IMR-90 (cell line): ENCODE measurements at regions not wholly inside any gene's neighbourhood (a gene's known extent, or its start where the extent isn't known, plus 50 kb on each side); places are given as distances from the start of the nearest gene placed in this dataset.

ENCODE experiments used
- ATAC-seq: fragments of 200-7000 bp; cut with Tn5 transposase; 2 replicates; pipeline ENCODE4 v1.9.1; 2020; ENCODE audit warnings: low read depth, mild to moderate bottlenecking, moderate library complexity
- BruUV-seq: library from RNA; stranded (reverse); fragments of 400-500 nt; replicated peaks from 2 replicates; lab custom pipeline; 2021; lab: Mats Ljungman, UMichigan
- CTCF ChIA-PET: fragments of 300-600 bp; formaldehyde crosslinking; extraction: SDS; loops from one replicate; lab custom pipeline; 2021; ENCODE audit warnings: antibody characterized with exemption; lab: Yijun Ruan, JAX
- POLR2A ChIA-PET: fragments of 300-600 bp; sonication (Branson Sonifier 250); formaldehyde crosslinking; loops from one replicate; lab custom pipeline; 2022; ENCODE audit warnings: antibody characterized with exemption; ENCODE audit not compliant: unreplicated experiment; lab: Charles Lee
- DNase-seq: peaks from one replicate; pipeline ENCODE4 v3.0.0; 2013
- H2AFZ ChIP-seq: replicated peaks from 2 replicates; pipeline ENCODE3; 2013; ENCODE audit warnings: low read length, mild to moderate bottlenecking; ENCODE audit not compliant: poor library complexity
- H2AK5ac ChIP-seq: 2 replicates; pipeline ENCODE4 v1.6.1; 2013; ENCODE audit warnings: low read depth, low read length, inconsistent platforms
- H2AK9ac ChIP-seq: replicated peaks from 2 replicates; pipeline ENCODE3; 2013; ENCODE audit warnings: mild to moderate bottlenecking, low read depth, low read length, moderate library complexity; ENCODE audit not compliant: poor library complexity
- H2BK120ac ChIP-seq: 2 replicates; pipeline ENCODE4 v1.6.1; 2013; ENCODE audit warnings: low read depth, low read length, inconsistent platforms
- H2BK15ac ChIP-seq: 3 replicates; pipeline ENCODE4 v1.6.1; 2013; ENCODE audit warnings: low read depth, low read length, inconsistent platforms
- H2BK20ac ChIP-seq: 2 replicates; pipeline ENCODE4 v1.6.1; 2013; ENCODE audit warnings: low read depth, mild to moderate bottlenecking, inconsistent platforms, low read length, moderate library complexity
- H2BK5ac ChIP-seq: 2 replicates; pipeline ENCODE4 v1.6.1; 2013; ENCODE audit warnings: mild to moderate bottlenecking, low read depth, low read length, inconsistent platforms; ENCODE audit not compliant: poor library complexity, severe bottlenecking
- H3K14ac ChIP-seq: replicated peaks from 2 replicates; pipeline ENCODE4 v1.6.1; 2013; ENCODE audit warnings: low read depth, low read length, inconsistent platforms
- H3K18ac ChIP-seq: 2 replicates; pipeline ENCODE4 v1.6.1; 2013; ENCODE audit warnings: low read depth, low read length, control low read depth
- H3K23ac ChIP-seq: 2 replicates; pipeline ENCODE4 v1.6.1; 2013; ENCODE audit warnings: low read depth, low read length, inconsistent platforms
- H3K27ac ChIP-seq: 2 replicates; pipeline ENCODE4 v1.5.1; 2013; ENCODE audit warnings: mild to moderate bottlenecking, control low read depth, low read length; ENCODE audit not compliant: insufficient read depth
- H3K27me3 ChIP-seq: 2 replicates; pipeline ENCODE4 v1.6.1; 2013; ENCODE audit warnings: low read length; ENCODE audit not compliant: control insufficient read depth, insufficient read depth
- H3K36me3 ChIP-seq: 2 replicates; pipeline ENCODE4 v1.6.1; 2013; ENCODE audit warnings: low read length, mixed read lengths; ENCODE audit not compliant: control insufficient read depth, insufficient read depth
- H3K4ac ChIP-seq: 2 replicates; pipeline ENCODE4 v1.6.1; 2013; ENCODE audit warnings: low read depth, low read length, inconsistent platforms
- H3K4me1 ChIP-seq: 2 replicates; pipeline ENCODE4 v1.6.1; 2013; ENCODE audit warnings: low read length, mixed read lengths; ENCODE audit not compliant: control insufficient read depth, insufficient read depth
- H3K4me2 ChIP-seq: 2 replicates; pipeline ENCODE4 v1.6.1; 2013; ENCODE audit warnings: low read depth, mild to moderate bottlenecking, control low read depth, low read length, moderate library complexity
- H3K4me3 ChIP-seq: 2 replicates; pipeline ENCODE4 v1.5.1; 2013; ENCODE audit warnings: low read depth, mild to moderate bottlenecking, control low read depth, low read length, moderate library complexity; ENCODE audit not compliant: insufficient read depth
- H3K56ac ChIP-seq: 2 replicates; pipeline ENCODE4 v1.6.1; 2013; ENCODE audit warnings: low read length, inconsistent platforms; ENCODE audit not compliant: insufficient read depth; ENCODE audit errors: extremely low read depth
- H3K79me1 ChIP-seq, 2 experiments: 2 replicates each; pipeline ENCODE4 v1.6.1; 2013; ENCODE audit warnings: low read length in 2 of 2, inconsistent platforms in 1 of 2, low read depth in 1 of 2
- H3K9ac ChIP-seq: 2 replicates; pipeline ENCODE4 v1.6.1; 2013; ENCODE audit warnings: low read depth, low read length, control low read depth
- H3K9me1 ChIP-seq: 2 replicates; pipeline ENCODE4 v1.6.1; 2013; ENCODE audit warnings: low read length, inconsistent platforms; ENCODE audit not compliant: insufficient read depth
- H3K9me3 ChIP-seq: 2 replicates; pipeline ENCODE4 v1.6.1; 2013; ENCODE audit warnings: low read length; ENCODE audit not compliant: control insufficient read depth, insufficient read depth
- H4K20me1 ChIP-seq: 2 replicates; pipeline ENCODE4 v1.6.1; 2013; ENCODE audit warnings: low read length, inconsistent platforms; ENCODE audit not compliant: insufficient read depth
- H4K5ac ChIP-seq: 2 replicates; pipeline ENCODE4 v1.6.1; 2013; ENCODE audit warnings: mild to moderate bottlenecking, low read depth, low read length, control low read depth
- H4K8ac ChIP-seq, 2 experiments: 2 replicates each; pipeline ENCODE4 v1.6.1; 2013; ENCODE audit warnings: low read depth in 2 of 2, low read length in 2 of 2, control low read depth in 1 of 2, inconsistent platforms in 1 of 2
- H4K91ac ChIP-seq: 2 replicates; pipeline ENCODE4 v1.6.1; 2013; ENCODE audit warnings: low read depth, low read length, inconsistent platforms; ENCODE audit not compliant: insufficient read depth
- CEBPB ChIP-seq: IDR thresholded peaks from 2 replicates; pipeline ENCODE4 v1.6.1; 2012; ENCODE audit warnings: low read depth, low read length, improper control_type of control experiment
- CHD1 ChIP-seq: IDR thresholded peaks from 2 replicates; pipeline ENCODE4 v1.6.1; 2012; ENCODE audit warnings: low read depth, low read length, improper control_type of control experiment
- CTCF ChIP-seq: conservative IDR thresholded peaks from 2 replicates; pipeline ENCODE4 v1.5.1; 2012; ENCODE audit warnings: mild to moderate bottlenecking, low read depth, low read length, improper control_type of control experiment
- FOS ChIP-seq: fragments of 150-350 bp; IDR thresholded peaks from 2 replicates; pipeline ENCODE4 v1.6.1; 2016; ENCODE audit warnings: low read depth, low read length
- MAFK ChIP-seq: IDR thresholded peaks from 2 replicates; pipeline ENCODE4 v1.6.1; 2012; ENCODE audit warnings: low read depth, low read length, improper control_type of control experiment
- MAZ ChIP-seq: IDR thresholded peaks from 2 replicates; pipeline ENCODE4 v1.6.1; 2012; ENCODE audit warnings: low read depth, mild to moderate bottlenecking, low read length, improper control_type of control experiment, moderate library complexity, borderline replicate concordance
- MXI1 ChIP-seq: IDR thresholded peaks from 2 replicates; pipeline ENCODE4 v1.6.1; 2012; ENCODE audit warnings: low read depth, mild to moderate bottlenecking, low read length, moderate library complexity, borderline replicate concordance
- NFE2L2 ChIP-seq: fragments of 150-350 bp; IDR thresholded peaks from 2 replicates; pipeline ENCODE4 v1.6.1; 2016; ENCODE audit warnings: low read depth, mild to moderate bottlenecking, low read length
- POLR2A ChIP-seq: IDR thresholded peaks from 2 replicates; pipeline ENCODE4 v1.6.1; 2012; ENCODE audit warnings: mild to moderate bottlenecking, low read depth, low read length
- RAD21 ChIP-seq: IDR thresholded peaks from 2 replicates; pipeline ENCODE4 v1.6.1; 2012; ENCODE audit warnings: low read length, improper control_type of control experiment
- RCOR1 ChIP-seq: IDR thresholded peaks from 2 replicates; pipeline ENCODE4 v1.6.1; 2012; ENCODE audit warnings: mild to moderate bottlenecking, low read length, improper control_type of control experiment; ENCODE audit not compliant: insufficient replicate concordance
- RFX5 ChIP-seq: IDR thresholded peaks from 2 replicates; pipeline ENCODE4 v1.8.0; 2012; ENCODE audit warnings: low read depth, mild to moderate bottlenecking, low read length, moderate library complexity
- SMC3 ChIP-seq: fragments of 150-350 bp; IDR thresholded peaks from 2 replicates; pipeline ENCODE4 v1.6.1; 2016; ENCODE audit warnings: low read depth, mild to moderate bottlenecking, antibody characterized with exemption, low read length, moderate library complexity
- USF2 ChIP-seq: fragments of 150-350 bp; IDR thresholded peaks from 2 replicates; pipeline ENCODE4 v1.6.1; 2017; ENCODE audit warnings: mild to moderate bottlenecking, antibody characterized with exemption, low read length, low read depth
- WGBS, 2 experiments: methylation state at CpG; one replicate each; pipeline versions ENCODE4 v1.1.5 to v1.1.7; 2013; ENCODE audit warnings: missing lambda C conversion rate in 2 of 2; ENCODE audit not compliant: insufficient read length in 1 of 2; ENCODE audit errors: extremely low coverage in 2 of 2; 5-methylcytosine and 5-hydroxymethylcytosine counted together
- dilution Hi-C: fragments of 300-500 bp; cut with HindIII; formaldehyde crosslinking; loops from one replicate; pipeline ENCODE4 v1.14.3; 2018; ENCODE audit warnings: low sequenced_read_pairs; ENCODE audit not compliant: unreplicated experiment
- in situ Hi-C: fragments of 300-500 bp; cut with MboI; formaldehyde crosslinking; loops from 3 replicates; pipeline ENCODE4 v1.14.3; 2019; ENCODE audit warnings: low sequenced_read_pairs, inconsistent platforms, mixed read lengths
- intact Hi-C: fragments of 100-400 bp; cut with micrococcal nuclease; formaldehyde crosslinking; loops from 2 replicates; pipeline ENCODE4 v1.10.0; 2022

GRCh38 chr18:78425019-78425412 is 554.6 kb upstream of the SALL3 start:
- no peak overlapping the region for H2AFZ ChIP-seq
- DNase-seq (no peak), ATAC-seq (no peak)
- no peaks in the 10 kb centered on the region for H3K9me1 ChIP-seq
- no peak overlapping the region for H3K18ac ChIP-seq
- H3K27ac ChIP-seq = no peak overlapping the region
- H4K91ac ChIP-seq = no peak overlapping the region
- no peak overlapping the region for H2AK9ac ChIP-seq
- peaks cover 32% of the 10 kb centered on the region for H3K9me3 ChIP-seq
- no CpG with 5 or more reads among the region's 2 CpGs for WGBS, 2 experiments
- no peak overlapping the region for H3K4ac ChIP-seq
- POLR2A ChIA-PET = no interaction called here
- H3K14ac ChIP-seq = no peak overlapping the region
- H2AK5ac ChIP-seq = no peak overlapping the region
- intact Hi-C loops (no loop called here), in situ Hi-C loops (no loop called here), dilution Hi-C loops (no loop called here)
- H4K5ac ChIP-seq = no peak overlapping the region
- CTCF ChIA-PET = no interaction called here
- BruUV-seq = no TSS peak
- H4K20me1 ChIP-seq = no peaks in the 10 kb centered on the region
- H3K56ac ChIP-seq = no peak overlapping the region
- H4K8ac ChIP-seq = no peak overlapping the region
- H3K4me1 ChIP-seq = no peaks in the 10 kb centered on the region
- H2BK15ac ChIP-seq = no peak overlapping the region
- H2BK20ac ChIP-seq = no peak overlapping the region
- no peak for TF ChIP-seq RFX5
- no peak for TF ChIP-seq USF2
- no peak for TF ChIP-seq CTCF
- no peak for TF ChIP-seq POLR2A
- TF ChIP-seq MAFK = no peak
- no peak for TF ChIP-seq MAZ
- no peak for TF ChIP-seq NFE2L2
- TF ChIP-seq MXI1 = no peak
- TF ChIP-seq SMC3 = no peak
- TF ChIP-seq CHD1 = no peak
- TF ChIP-seq CEBPB = no peak
- no peak for TF ChIP-seq RAD21
- no peak for TF ChIP-seq FOS
- TF ChIP-seq RCOR1 = no peak
- no peak overlapping the region for H3K4me2 ChIP-seq
- H3K9ac ChIP-seq = no peak overlapping the region
- no peak overlapping the region for H2BK5ac ChIP-seq
- H3K23ac ChIP-seq = no peak overlapping the region
- no peaks in the 10 kb centered on the region for H3K27me3 ChIP-seq
- no peaks in the 10 kb centered on the region for H3K36me3 ChIP-seq
- H2BK120ac ChIP-seq = no peak overlapping the region
- no peak overlapping the region for H3K4me3 ChIP-seq
- H3K79me1 ChIP-seq = no peaks in the 10 kb centered on the region
